ENCODE measurements at regions not wholly inside any gene's neighbourhood (a gene's known extent, or its start where the extent isn't known, plus 50 kb on each side); places are given as distances from the start of the nearest gene placed in this dataset.
A peak's percentile ranks its signal among the peaks of the same experiment; 100 is the strongest.

GRCh38 chr5:106648401-106648800 lies 1022.3 kb downstream of the EFNA5 start:
- no peaks in the 10 kb centered on the region for H3K27me3 ChIP-seq (ENCODE audit: insufficient read depth)
- WGBS (ENCODE audit: low lambda C conversion rate): 86% methylated on average over 2 of the region's 2 CpGs
- H2AFZ ChIP-seq (ENCODE audit: low read depth): peak overlapping the region; percentile 53
- H3K9me2 ChIP-seq: no peaks in the 10 kb centered on the region
- no peaks in the 10 kb centered on the region for H3K79me2 ChIP-seq (ENCODE audit: insufficient read depth)
- no peak overlapping the region for H3K4me3 ChIP-seq (ENCODE audit: low read depth in 2 of 2, low read length in 1 of 2)
- POLR2A ChIA-PET: no interaction called here
- no peaks in the 10 kb centered on the region for H4K20me1 ChIP-seq (ENCODE audit: insufficient read depth)
- H3K27ac ChIP-seq (ENCODE audit: low read depth in 2 of 2, low read length in 1 of 2): peak overlapping the region in 1 of 2 experiments; percentile 21; a peak in 1 of 4 replicates
- TF ChIP-seq MXI1 (IDR thresholded peaks at IDR 0.05; ENCODE audit: low read depth, low read length) (no peak), RXRA (IDR thresholded peaks at IDR 0.05; ENCODE audit: borderline replicate concordance, low read depth) (no peak), ZBTB33 (IDR thresholded peaks at IDR 0.05; ENCODE audit: borderline replicate concordance, low read depth) (no peak), FOXJ3 (CRISPR knock-in tag; IDR thresholded peaks at IDR 0.05) (no peak), REST (IDR thresholded peaks at IDR 0.05; ENCODE audit: low read depth, low read length) (no peak), POLR2AphosphoS5 (IDR thresholded peaks at IDR 0.05; ENCODE audit: low read depth, low read length) (no peak), MAX (IDR thresholded peaks at IDR 0.05; ENCODE audit: low read depth) (no peak), SIN3A (IDR thresholded peaks at IDR 0.05; ENCODE audit: borderline replicate concordance, low read depth, low read length) (no peak), GABPA (IDR thresholded peaks at IDR 0.05; ENCODE audit: low read depth) (no peak), JUND (IDR thresholded peaks at IDR 0.05) (no peak), EP300 (IDR thresholded peaks at IDR 0.05; ENCODE audit: borderline replicate concordance in 1 of 2, low read depth in 1 of 2, low read length in 1 of 2) (no peak), IRF3 (IDR thresholded peaks at IDR 0.05; ENCODE audit: low read depth, low read length) (no peak), TAF1 (IDR thresholded peaks at IDR 0.05; ENCODE audit: borderline replicate concordance, low read depth, low read length) (no peak), FOSL2 (IDR thresholded peaks at IDR 0.05; ENCODE audit: borderline replicate concordance, low read depth) (no peak), RAD21 (IDR thresholded peaks at IDR 0.05; ENCODE audit: low read length) (no peak), YY1 (IDR thresholded peaks at IDR 0.05; ENCODE audit: low read depth) (no peak), GATA2 (CRISPR knock-in tag; IDR thresholded peaks at IDR 0.05) (no peak), MEF2A (IDR thresholded peaks at IDR 0.05; ENCODE audit: borderline replicate concordance, low read depth) (no peak), NFIC (IDR thresholded peaks at IDR 0.05; ENCODE audit: borderline replicate concordance) (no peak), RFX5 (IDR thresholded peaks at IDR 0.05; ENCODE audit: low read length) (no peak)
- no peaks in the 10 kb centered on the region for H3K36me3 ChIP-seq (replicated peaks in 1 of 2; ENCODE audit: control insufficient read depth in 1 of 2, insufficient read depth in 2 of 2, low read length in 1 of 2)
- DNase-seq: no peak
- H3F3A ChIP-seq (replicated peaks; ENCODE audit: insufficient read depth): no peaks in the 10 kb centered on the region
- H3K4me1 ChIP-seq (ENCODE audit: control insufficient read depth in 1 of 2, insufficient read depth in 2 of 2, low read depth in 1 of 2, low read length in 1 of 2): peaks cover 0 to 7% of the 10 kb centered on the region in 2 experiments; a peak in 1 of 4 replicates
- CTCF ChIA-PET: interaction anchor here (1.0 kb wide), 1 partner anchor 22 kb away, joined by 3 read pairs; no protein-coding TSS in a partner anchor
- H3K9me3 ChIP-seq: no peaks in the 10 kb centered on the region
- H3K9ac ChIP-seq: no peak overlapping the region
- no peak overlapping the region for H3K4me2 ChIP-seq
